WTC11 (cell line): ENCODE measurements at regions not wholly inside any gene's neighbourhood (a gene's known extent, or its start where the extent isn't known, plus 50 kb on each side); places are given as distances from the start of the nearest gene placed in this dataset.

Experiments
- ATAC-seq: fragments of 200-7000 bp; cut with Tn5 transposase; 2 replicates; pipeline ENCODE4 v1.10.0; 2021; ENCODE audit warnings: mild to moderate bottlenecking, moderate library complexity
- CTCF ChIA-PET: fragments of 300-600 bp; sonication (Branson Sonifier 250); formaldehyde crosslinking; loops from one replicate; lab custom pipeline; 2021; ENCODE audit warnings: antibody characterized with exemption; lab: Charles Lee
- POLR2A ChIA-PET: fragments of 350-600 bp; sonication (Branson Sonifier 250); formaldehyde crosslinking; loops from one replicate; lab custom pipeline; 2021; ENCODE audit warnings: antibody characterized with exemption; lab: Charles Lee
- DNase-seq: peaks from one replicate; pipeline ENCODE4 v3.0.0; 2021; ENCODE audit warnings: low spot score
- H3K27ac Mint-ChIP-seq: 2 replicates; pipeline ENCODE4 v1.8.0; 2021; ENCODE audit warnings: mixed read lengths
- H3K27me3 Mint-ChIP-seq: 2 replicates; pipeline ENCODE4 v1.8.0; 2021; ENCODE audit warnings: low read depth, mild to moderate bottlenecking, moderate library complexity, mixed read lengths
- H3K36me3 Mint-ChIP-seq: 2 replicates; pipeline ENCODE4 v1.8.0; 2021; ENCODE audit warnings: mixed read lengths
- H3K4me1 Mint-ChIP-seq: 2 replicates; pipeline ENCODE4 v1.8.0; 2022; ENCODE audit warnings: mixed read lengths
- H3K4me3 Mint-ChIP-seq: 2 replicates; pipeline ENCODE4 v1.8.0; 2021; ENCODE audit warnings: mild to moderate bottlenecking, moderate library complexity, mixed read lengths
- H3K9me3 Mint-ChIP-seq: 2 replicates; pipeline ENCODE4 v1.8.0; 2021; ENCODE audit warnings: mixed read lengths
- FOXP1 ChIP-seq: sonication (generic); formaldehyde crosslinking; IDR thresholded peaks from 2 replicates; pipeline ENCODE4 v1.8.0; 2022; ENCODE audit warnings: missing genetic modification reagents, mild to moderate bottlenecking, moderate library complexity, borderline replicate concordance
- IRF2 ChIP-seq: sonication (generic); formaldehyde crosslinking; IDR thresholded peaks from 2 replicates; pipeline ENCODE4 v1.8.0; 2022; ENCODE audit warnings: low read depth, missing genetic modification reagents, borderline replicate concordance
- NFE2L1 ChIP-seq: sonication (generic); formaldehyde crosslinking; IDR thresholded peaks from 2 replicates; pipeline ENCODE4 v1.8.1; 2023; ENCODE audit warnings: missing genetic modification reagents
- NR2C2 ChIP-seq: sonication (generic); formaldehyde crosslinking; IDR thresholded peaks from 2 replicates; pipeline ENCODE4 v1.8.0; 2022; ENCODE audit warnings: mild to moderate bottlenecking, missing genetic modification reagents
- SP1 ChIP-seq: sonication (generic); formaldehyde crosslinking; conservative IDR thresholded peaks from 2 replicates; pipeline ENCODE4 v1.8.1; 2022; ENCODE audit warnings: missing genetic modification reagents
- ZNF219 ChIP-seq: sonication (generic); formaldehyde crosslinking; IDR thresholded peaks from 2 replicates; pipeline ENCODE4 v1.8.0; 2023; ENCODE audit warnings: missing genetic modification reagents, mild to moderate bottlenecking, borderline replicate concordance
- ZNF263 ChIP-seq: sonication (generic); formaldehyde crosslinking; IDR thresholded peaks from 2 replicates; pipeline ENCODE4 v1.8.1; 2022; ENCODE audit warnings: low read depth, mild to moderate bottlenecking, moderate library complexity, missing genetic modification reagents
- TF ChIP-seq, protein P1 (sequence below): sonication (generic); formaldehyde crosslinking; IDR thresholded peaks from 2 replicates; pipeline ENCODE4 v1.8.1; 2023; ENCODE audit warnings: mild to moderate bottlenecking, missing genetic modification reagents, moderate library complexity
- TF ChIP-seq, protein P2 (sequence below): sonication (generic); formaldehyde crosslinking; IDR thresholded peaks from 2 replicates; pipeline ENCODE4 v1.8.0; 2023; ENCODE audit warnings: missing genetic modification reagents
- TF ChIP-seq, protein P3 (sequence below): sonication (generic); formaldehyde crosslinking; IDR thresholded peaks from 2 replicates; pipeline ENCODE4 v1.8.1; 2023; ENCODE audit warnings: mild to moderate bottlenecking, missing genetic modification reagents, borderline replicate concordance
- TF ChIP-seq, protein P4 (sequence below): sonication (generic); formaldehyde crosslinking; IDR thresholded peaks from 2 replicates; pipeline ENCODE4 v1.8.1; 2022; ENCODE audit warnings: low read depth, missing genetic modification reagents, borderline replicate concordance
- TF ChIP-seq, protein P5 (sequence below): sonication (generic); formaldehyde crosslinking; IDR thresholded peaks from 2 replicates; pipeline ENCODE4 v1.8.1; 2022; ENCODE audit warnings: low read depth, mild to moderate bottlenecking, moderate library complexity, missing genetic modification reagents, borderline replicate concordance
- TF ChIP-seq, protein P6 (sequence below): sonication (generic); formaldehyde crosslinking; IDR thresholded peaks from 2 replicates; pipeline ENCODE4 v1.8.1; 2023; ENCODE audit warnings: mild to moderate bottlenecking, missing genetic modification reagents, moderate library complexity
- TF ChIP-seq, protein P7 (sequence below): fragments of 250-450 bp; sonication (Bioruptor Pico); IDR thresholded peaks from 2 replicates; pipeline ENCODE4 v1.9.0; 2021; ENCODE audit warnings: mild to moderate bottlenecking
- TF ChIP-seq, protein P8 (sequence below): sonication (generic); formaldehyde crosslinking; conservative IDR thresholded peaks from 2 replicates; pipeline ENCODE4 v1.8.1; 2023; ENCODE audit warnings: mild to moderate bottlenecking, low read depth, missing genetic modification reagents, moderate library complexity
- TF ChIP-seq, protein P9 (sequence below): fragments of 250-450 bp; sonication (Bioruptor Pico); conservative IDR thresholded peaks from 2 replicates; pipeline ENCODE4 v1.9.0; 2021; ENCODE audit warnings: mild to moderate bottlenecking
- TF ChIP-seq, protein P10 (sequence below): fragments of 250-450 bp; sonication (Bioruptor Pico); IDR thresholded peaks from 2 replicates; pipeline ENCODE4 v1.9.0; 2021; ENCODE audit warnings: mild to moderate bottlenecking
- TF ChIP-seq, protein P11 (sequence below): sonication (generic); formaldehyde crosslinking; IDR thresholded peaks from 2 replicates; pipeline ENCODE4 v1.8.1; 2023; ENCODE audit warnings: mild to moderate bottlenecking, missing genetic modification reagents

DNA sequence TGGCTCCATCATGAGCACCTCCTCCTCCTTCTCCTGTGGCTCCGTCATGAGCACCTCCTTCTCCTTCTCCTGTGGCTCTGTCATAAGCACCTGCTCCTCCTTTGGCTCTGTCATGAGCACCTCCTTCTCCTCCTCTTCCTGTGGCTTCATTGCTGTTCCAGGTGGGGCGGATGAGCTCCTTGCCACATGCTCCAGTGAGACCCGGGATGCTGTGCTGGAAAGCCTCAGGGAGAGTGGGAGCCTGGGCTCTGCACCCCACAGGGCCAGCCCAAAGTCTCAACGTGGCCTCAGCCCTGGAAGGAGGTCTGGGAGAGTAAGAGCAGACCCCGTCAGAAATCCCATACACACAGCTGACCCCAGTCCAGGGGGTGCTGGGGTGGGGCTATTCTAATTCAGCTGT lies 380.7 kb downstream of the TCERG1L start:
- Mint-ChIP-seq H3K27ac (no peak overlapping the region), H3K4me1 (peaks cover 9% of the 10 kb centered on the region), H3K9me3 (peaks cover 33% of the 10 kb centered on the region), H3K27me3 (no peaks in the 10 kb centered on the region), H3K4me3 (no peak overlapping the region), H3K36me3 (peaks cover 51% of the 10 kb centered on the region)
- DNase-seq (no peak), ATAC-seq (no peak)
- POLR2A ChIA-PET, result no interaction called here
- CTCF ChIA-PET, result no interaction called here
- TF ChIP-seq, protein P1, sequence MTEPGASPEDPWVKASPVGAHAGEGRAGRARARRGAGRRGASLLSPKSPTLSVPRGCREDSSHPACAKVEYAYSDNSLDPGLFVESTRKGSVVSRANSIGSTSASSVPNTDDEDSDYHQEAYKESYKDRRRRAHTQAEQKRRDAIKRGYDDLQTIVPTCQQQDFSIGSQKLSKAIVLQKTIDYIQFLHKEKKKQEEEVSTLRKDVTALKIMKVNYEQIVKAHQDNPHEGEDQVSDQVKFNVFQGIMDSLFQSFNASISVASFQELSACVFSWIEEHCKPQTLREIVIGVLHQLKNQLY (CRISPR knock-in tag), result no peak
- no peak for TF ChIP-seq SP1 (CRISPR knock-in tag)
- TF ChIP-seq, protein P2, sequence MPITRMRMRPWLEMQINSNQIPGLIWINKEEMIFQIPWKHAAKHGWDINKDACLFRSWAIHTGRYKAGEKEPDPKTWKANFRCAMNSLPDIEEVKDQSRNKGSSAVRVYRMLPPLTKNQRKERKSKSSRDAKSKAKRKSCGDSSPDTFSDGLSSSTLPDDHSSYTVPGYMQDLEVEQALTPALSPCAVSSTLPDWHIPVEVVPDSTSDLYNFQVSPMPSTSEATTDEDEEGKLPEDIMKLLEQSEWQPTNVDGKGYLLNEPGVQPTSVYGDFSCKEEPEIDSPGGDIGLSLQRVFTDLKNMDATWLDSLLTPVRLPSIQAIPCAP (CRISPR knock-in tag), result no peak
- no peak for TF ChIP-seq ZNF263 (CRISPR knock-in tag)
- TF ChIP-seq, protein P3, sequence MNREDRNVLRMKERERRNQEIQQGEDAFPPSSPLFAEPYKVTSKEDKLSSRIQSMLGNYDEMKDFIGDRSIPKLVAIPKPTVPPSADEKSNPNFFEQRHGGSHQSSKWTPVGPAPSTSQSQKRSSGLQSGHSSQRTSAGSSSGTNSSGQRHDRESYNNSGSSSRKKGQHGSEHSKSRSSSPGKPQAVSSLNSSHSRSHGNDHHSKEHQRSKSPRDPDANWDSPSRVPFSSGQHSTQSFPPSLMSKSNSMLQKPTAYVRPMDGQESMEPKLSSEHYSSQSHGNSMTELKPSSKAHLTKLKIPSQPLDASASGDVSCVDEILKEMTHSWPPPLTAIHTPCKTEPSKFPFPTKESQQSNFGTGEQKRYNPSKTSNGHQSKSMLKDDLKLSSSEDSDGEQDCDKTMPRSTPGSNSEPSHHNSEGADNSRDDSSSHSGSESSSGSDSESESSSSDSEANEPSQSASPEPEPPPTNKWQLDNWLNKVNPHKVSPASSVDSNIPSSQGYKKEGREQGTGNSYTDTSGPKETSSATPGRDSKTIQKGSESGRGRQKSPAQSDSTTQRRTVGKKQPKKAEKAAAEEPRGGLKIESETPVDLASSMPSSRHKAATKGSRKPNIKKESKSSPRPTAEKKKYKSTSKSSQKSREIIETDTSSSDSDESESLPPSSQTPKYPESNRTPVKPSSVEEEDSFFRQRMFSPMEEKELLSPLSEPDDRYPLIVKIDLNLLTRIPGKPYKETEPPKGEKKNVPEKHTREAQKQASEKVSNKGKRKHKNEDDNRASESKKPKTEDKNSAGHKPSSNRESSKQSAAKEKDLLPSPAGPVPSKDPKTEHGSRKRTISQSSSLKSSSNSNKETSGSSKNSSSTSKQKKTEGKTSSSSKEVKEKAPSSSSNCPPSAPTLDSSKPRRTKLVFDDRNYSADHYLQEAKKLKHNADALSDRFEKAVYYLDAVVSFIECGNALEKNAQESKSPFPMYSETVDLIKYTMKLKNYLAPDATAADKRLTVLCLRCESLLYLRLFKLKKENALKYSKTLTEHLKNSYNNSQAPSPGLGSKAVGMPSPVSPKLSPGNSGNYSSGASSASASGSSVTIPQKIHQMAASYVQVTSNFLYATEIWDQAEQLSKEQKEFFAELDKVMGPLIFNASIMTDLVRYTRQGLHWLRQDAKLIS (CRISPR knock-in tag), result no peak
- TF ChIP-seq, protein P4, sequence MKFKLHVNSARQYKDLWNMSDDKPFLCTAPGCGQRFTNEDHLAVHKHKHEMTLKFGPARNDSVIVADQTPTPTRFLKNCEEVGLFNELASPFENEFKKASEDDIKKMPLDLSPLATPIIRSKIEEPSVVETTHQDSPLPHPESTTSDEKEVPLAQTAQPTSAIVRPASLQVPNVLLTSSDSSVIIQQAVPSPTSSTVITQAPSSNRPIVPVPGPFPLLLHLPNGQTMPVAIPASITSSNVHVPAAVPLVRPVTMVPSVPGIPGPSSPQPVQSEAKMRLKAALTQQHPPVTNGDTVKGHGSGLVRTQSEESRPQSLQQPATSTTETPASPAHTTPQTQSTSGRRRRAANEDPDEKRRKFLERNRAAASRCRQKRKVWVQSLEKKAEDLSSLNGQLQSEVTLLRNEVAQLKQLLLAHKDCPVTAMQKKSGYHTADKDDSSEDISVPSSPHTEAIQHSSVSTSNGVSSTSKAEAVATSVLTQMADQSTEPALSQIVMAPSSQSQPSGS (CRISPR knock-in tag), result no peak
- TF ChIP-seq, protein P5, sequence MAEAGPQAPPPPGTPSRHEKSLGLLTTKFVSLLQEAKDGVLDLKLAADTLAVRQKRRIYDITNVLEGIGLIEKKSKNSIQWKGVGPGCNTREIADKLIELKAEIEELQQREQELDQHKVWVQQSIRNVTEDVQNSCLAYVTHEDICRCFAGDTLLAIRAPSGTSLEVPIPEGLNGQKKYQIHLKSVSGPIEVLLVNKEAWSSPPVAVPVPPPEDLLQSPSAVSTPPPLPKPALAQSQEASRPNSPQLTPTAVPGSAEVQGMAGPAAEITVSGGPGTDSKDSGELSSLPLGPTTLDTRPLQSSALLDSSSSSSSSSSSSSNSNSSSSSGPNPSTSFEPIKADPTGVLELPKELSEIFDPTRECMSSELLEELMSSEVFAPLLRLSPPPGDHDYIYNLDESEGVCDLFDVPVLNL (CRISPR knock-in tag), result no peak
- no peak for TF ChIP-seq NR2C2 (CRISPR knock-in tag)
- no peak for TF ChIP-seq NFE2L1 (CRISPR knock-in tag)
- TF ChIP-seq, protein P6, sequence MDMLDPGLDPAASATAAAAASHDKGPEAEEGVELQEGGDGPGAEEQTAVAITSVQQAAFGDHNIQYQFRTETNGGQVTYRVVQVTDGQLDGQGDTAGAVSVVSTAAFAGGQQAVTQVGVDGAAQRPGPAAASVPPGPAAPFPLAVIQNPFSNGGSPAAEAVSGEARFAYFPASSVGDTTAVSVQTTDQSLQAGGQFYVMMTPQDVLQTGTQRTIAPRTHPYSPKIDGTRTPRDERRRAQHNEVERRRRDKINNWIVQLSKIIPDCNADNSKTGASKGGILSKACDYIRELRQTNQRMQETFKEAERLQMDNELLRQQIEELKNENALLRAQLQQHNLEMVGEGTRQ (CRISPR knock-in tag), result no peak
- TF ChIP-seq IRF2 (CRISPR knock-in tag), result no peak
- TF ChIP-seq, protein P7, sequence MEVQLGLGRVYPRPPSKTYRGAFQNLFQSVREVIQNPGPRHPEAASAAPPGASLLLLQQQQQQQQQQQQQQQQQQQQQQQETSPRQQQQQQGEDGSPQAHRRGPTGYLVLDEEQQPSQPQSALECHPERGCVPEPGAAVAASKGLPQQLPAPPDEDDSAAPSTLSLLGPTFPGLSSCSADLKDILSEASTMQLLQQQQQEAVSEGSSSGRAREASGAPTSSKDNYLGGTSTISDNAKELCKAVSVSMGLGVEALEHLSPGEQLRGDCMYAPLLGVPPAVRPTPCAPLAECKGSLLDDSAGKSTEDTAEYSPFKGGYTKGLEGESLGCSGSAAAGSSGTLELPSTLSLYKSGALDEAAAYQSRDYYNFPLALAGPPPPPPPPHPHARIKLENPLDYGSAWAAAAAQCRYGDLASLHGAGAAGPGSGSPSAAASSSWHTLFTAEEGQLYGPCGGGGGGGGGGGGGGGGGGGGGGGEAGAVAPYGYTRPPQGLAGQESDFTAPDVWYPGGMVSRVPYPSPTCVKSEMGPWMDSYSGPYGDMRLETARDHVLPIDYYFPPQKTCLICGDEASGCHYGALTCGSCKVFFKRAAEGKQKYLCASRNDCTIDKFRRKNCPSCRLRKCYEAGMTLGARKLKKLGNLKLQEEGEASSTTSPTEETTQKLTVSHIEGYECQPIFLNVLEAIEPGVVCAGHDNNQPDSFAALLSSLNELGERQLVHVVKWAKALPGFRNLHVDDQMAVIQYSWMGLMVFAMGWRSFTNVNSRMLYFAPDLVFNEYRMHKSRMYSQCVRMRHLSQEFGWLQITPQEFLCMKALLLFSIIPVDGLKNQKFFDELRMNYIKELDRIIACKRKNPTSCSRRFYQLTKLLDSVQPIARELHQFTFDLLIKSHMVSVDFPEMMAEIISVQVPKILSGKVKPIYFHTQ (CRISPR knock-in tag), result no peak
- TF ChIP-seq, protein P8, sequence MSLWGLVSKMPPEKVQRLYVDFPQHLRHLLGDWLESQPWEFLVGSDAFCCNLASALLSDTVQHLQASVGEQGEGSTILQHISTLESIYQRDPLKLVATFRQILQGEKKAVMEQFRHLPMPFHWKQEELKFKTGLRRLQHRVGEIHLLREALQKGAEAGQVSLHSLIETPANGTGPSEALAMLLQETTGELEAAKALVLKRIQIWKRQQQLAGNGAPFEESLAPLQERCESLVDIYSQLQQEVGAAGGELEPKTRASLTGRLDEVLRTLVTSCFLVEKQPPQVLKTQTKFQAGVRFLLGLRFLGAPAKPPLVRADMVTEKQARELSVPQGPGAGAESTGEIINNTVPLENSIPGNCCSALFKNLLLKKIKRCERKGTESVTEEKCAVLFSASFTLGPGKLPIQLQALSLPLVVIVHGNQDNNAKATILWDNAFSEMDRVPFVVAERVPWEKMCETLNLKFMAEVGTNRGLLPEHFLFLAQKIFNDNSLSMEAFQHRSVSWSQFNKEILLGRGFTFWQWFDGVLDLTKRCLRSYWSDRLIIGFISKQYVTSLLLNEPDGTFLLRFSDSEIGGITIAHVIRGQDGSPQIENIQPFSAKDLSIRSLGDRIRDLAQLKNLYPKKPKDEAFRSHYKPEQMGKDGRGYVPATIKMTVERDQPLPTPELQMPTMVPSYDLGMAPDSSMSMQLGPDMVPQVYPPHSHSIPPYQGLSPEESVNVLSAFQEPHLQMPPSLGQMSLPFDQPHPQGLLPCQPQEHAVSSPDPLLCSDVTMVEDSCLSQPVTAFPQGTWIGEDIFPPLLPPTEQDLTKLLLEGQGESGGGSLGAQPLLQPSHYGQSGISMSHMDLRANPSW (CRISPR knock-in tag), result no peak
- TF ChIP-seq, protein P9, sequence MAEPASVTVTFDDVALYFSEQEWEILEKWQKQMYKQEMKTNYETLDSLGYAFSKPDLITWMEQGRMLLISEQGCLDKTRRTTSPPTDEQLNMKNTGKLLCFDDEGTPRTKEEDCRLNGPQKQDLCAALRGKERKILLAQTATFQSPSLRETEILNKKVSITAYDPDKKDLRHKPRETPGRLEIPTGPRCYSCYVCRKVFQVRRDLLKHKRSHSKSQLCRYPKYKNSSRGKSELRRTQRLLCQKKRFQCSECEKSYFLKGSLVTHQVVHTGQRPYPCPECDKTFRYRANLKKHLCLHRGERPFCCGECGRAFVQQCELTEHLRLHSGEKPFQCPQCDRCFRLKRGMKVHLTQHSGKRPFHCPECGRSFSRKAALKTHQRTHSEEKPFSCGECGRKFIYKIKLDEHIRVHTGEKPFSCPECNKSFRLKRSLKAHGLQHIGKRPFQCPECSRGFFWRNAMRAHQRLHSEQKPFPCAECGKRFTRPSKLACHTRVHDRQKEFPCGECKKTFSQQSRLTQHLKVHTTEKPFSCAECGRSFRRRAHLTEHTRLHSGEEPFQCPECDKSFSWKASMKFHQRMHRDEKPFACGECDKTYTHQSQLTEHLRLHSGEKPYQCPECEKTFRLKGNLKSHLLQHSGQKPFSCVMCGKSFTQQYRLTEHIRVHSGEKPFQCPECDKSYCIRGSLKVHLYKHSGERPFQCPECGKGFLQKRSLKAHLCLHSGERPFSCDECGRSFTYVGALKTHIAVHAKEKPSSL, result no peak
- TF ChIP-seq FOXP1 (CRISPR knock-in tag), result no peak
- TF ChIP-seq, protein P10, sequence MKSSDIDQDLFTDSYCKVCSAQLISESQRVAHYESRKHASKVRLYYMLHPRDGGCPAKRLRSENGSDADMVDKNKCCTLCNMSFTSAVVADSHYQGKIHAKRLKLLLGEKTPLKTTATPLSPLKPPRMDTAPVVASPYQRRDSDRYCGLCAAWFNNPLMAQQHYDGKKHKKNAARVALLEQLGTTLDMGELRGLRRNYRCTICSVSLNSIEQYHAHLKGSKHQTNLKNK, result no peak
- TF ChIP-seq, protein P11, sequence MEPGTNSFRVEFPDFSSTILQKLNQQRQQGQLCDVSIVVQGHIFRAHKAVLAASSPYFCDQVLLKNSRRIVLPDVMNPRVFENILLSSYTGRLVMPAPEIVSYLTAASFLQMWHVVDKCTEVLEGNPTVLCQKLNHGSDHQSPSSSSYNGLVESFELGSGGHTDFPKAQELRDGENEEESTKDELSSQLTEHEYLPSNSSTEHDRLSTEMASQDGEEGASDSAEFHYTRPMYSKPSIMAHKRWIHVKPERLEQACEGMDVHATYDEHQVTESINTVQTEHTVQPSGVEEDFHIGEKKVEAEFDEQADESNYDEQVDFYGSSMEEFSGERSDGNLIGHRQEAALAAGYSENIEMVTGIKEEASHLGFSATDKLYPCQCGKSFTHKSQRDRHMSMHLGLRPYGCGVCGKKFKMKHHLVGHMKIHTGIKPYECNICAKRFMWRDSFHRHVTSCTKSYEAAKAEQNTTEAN (CRISPR knock-in tag), result no peak
- no peak for TF ChIP-seq ZNF219 (CRISPR knock-in tag)
